ENCODE measurements at regions not wholly inside any gene's neighbourhood (a gene's known extent, or its start where the extent isn't known, plus 50 kb on each side); places are given as distances from the start of the nearest gene placed in this dataset.

DNA sequence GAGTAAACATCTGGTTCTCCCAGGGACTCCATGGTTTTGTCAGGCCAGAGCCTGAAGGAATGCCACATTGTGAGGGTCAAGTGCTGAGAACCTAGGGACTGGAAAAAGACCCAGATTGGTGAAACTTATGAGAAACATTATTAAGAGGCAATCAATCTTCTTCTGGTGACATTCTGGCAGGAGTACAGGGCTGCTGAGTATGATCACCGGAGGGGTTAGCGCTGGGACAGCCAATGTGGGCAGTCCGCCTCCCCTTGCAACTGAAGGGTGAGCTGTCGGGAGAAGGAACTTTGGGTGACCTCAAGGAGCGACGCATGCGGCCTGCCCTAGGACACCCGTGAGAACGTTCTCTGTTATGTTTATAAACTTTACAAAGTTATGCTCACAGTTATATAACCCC lies 429.0 kb downstream of the LMO4 start:
- intact Hi-C loops (cut with DNase I; ENCODE audit: low total_unique reads): no loop called here
- H3K9me3 ChIP-seq: no peaks in the 10 kb centered on the region
- DNase-seq: no peak
- H3K27me3 ChIP-seq: no peaks in the 10 kb centered on the region
- TF ChIP-seq, protein P1, sequence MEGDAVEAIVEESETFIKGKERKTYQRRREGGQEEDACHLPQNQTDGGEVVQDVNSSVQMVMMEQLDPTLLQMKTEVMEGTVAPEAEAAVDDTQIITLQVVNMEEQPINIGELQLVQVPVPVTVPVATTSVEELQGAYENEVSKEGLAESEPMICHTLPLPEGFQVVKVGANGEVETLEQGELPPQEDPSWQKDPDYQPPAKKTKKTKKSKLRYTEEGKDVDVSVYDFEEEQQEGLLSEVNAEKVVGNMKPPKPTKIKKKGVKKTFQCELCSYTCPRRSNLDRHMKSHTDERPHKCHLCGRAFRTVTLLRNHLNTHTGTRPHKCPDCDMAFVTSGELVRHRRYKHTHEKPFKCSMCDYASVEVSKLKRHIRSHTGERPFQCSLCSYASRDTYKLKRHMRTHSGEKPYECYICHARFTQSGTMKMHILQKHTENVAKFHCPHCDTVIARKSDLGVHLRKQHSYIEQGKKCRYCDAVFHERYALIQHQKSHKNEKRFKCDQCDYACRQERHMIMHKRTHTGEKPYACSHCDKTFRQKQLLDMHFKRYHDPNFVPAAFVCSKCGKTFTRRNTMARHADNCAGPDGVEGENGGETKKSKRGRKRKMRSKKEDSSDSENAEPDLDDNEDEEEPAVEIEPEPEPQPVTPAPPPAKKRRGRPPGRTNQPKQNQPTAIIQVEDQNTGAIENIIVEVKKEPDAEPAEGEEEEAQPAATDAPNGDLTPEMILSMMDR (IDR thresholded peaks at IDR 0.05): no peak
- TF ChIP-seq POLR2A (IDR thresholded peaks at IDR 0.05): no peak
- H3K27ac ChIP-seq: no peak overlapping the region
- H3K4me3 ChIP-seq: no peak overlapping the region
- WGBS, 2 donors: 82 to 85% methylated on average over 9 of the region's 9 CpGs
- no peaks in the 10 kb centered on the region for H3K4me1 ChIP-seq
- H3K36me3 ChIP-seq (ENCODE audit: low read depth, missing control alignments): no peaks in the 10 kb centered on the region

GRCh38 chr1:87759421-87760087 lies 430.9 kb downstream of the LMO4 start:
- 29% methylated on average over 4 of the region's 4 CpGs for WGBS, 2 donors
- Histone ChIP-seq H3K27me3 (no peaks in the 10 kb centered on the region), H3K27ac (no peak overlapping the region), H3K9me3 (no peaks in the 10 kb centered on the region), H3K4me3 (no peak overlapping the region), H3K36me3 (ENCODE audit: low read depth, missing control alignments) (no peaks in the 10 kb centered on the region), H3K4me1 (no peaks in the 10 kb centered on the region)
- intact Hi-C loops (cut with DNase I; ENCODE audit: low total_unique reads): no loop called here
- no peak for DNase-seq
- no peak for TF ChIP-seq POLR2A (IDR thresholded peaks at IDR 0.05)
- TF ChIP-seq, protein P1 (IDR thresholded peaks at IDR 0.05): no peak

DNA sequence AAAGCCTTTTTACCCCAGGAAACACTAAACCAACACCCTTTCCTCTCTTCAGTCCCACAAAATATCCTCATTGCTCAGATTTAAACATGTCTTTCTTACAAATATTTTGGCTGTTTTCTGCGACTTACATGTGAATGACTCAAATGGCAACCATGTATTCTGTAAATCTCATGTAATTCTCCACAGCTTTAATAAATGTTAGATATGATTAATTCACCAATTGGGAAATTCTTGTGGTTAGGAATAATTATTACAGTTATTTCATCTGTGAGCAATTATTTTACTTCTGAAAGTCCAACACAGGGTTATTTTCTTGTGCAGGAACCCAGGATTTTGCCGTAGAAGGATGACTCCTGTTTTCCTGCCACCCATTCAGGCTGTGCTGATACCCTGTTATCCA lies 431.5 kb downstream of the LMO4 start:
- Histone ChIP-seq H3K4me3 (no peak overlapping the region), H3K36me3 (ENCODE audit: low read depth, missing control alignments) (no peaks in the 10 kb centered on the region), H3K27me3 (no peaks in the 10 kb centered on the region), H3K27ac (no peak overlapping the region), H3K4me1 (no peaks in the 10 kb centered on the region), H3K9me3 (no peaks in the 10 kb centered on the region)
- intact Hi-C loops (cut with DNase I; ENCODE audit: low total_unique reads): no loop called here
- WGBS, 2 donors: 75 to 85% methylated on average over 2 of the region's 2 CpGs
- no peak for DNase-seq
- TF ChIP-seq, protein P1 (IDR thresholded peaks at IDR 0.05): no peak
- TF ChIP-seq POLR2A (IDR thresholded peaks at IDR 0.05): no peak

DNA sequence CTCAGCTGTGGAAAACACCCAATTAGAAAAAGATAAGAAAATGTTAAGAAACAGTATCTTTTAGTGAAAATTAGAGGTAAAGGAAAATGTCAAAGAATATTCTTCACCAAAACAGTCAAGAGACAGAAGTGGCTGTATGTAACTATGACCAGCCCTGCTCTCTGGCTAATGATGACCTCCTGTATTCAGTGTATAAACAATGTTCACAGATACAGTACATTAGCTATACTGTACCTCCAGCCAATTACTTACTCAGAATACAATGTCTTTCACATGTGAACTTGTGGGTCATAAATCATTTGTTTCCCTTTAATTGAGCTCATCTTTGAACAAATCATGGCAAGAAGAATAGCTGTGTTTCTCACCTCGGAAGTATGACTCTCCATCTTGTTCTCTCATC lies 432.0 kb downstream of the LMO4 start:
- H3K4me1 ChIP-seq: no peaks in the 10 kb centered on the region
- no peaks in the 10 kb centered on the region for H3K27me3 ChIP-seq
- H3K9me3 ChIP-seq: no peaks in the 10 kb centered on the region
- WGBS, 2 donors: 86 to 93% methylated on average over 1 of the region's 1 CpG
- H3K4me3 ChIP-seq: no peak overlapping the region
- no peak for DNase-seq
- H3K36me3 ChIP-seq (ENCODE audit: low read depth, missing control alignments): no peaks in the 10 kb centered on the region
- TF ChIP-seq, protein P1 (IDR thresholded peaks at IDR 0.05): no peak
- TF ChIP-seq POLR2A (IDR thresholded peaks at IDR 0.05): no peak
- no peak overlapping the region for H3K27ac ChIP-seq
- intact Hi-C loops (cut with DNase I; ENCODE audit: low total_unique reads): no loop called here

DNA sequence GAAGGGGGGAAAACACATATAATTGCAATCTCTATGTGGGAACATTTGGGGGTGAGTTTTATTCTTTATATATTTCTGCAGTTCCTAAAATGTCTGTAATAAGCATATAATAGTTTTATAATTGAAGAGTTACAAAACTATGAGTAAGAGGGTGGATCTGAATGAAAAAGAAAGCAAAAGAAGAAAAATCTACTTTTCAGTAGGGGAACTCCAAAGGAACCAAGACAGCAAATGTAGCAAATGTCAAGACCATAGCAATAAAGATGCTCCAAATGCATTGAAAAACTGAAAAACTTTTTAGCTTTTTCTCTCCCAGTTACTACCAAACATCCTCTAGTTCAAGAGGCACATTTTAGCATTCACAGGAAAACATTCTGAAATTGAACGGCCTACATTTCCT lies 434.8 kb downstream of the LMO4 start:
- Histone ChIP-seq H3K4me1 (no peaks in the 10 kb centered on the region), H3K36me3 (ENCODE audit: low read depth, missing control alignments) (no peaks in the 10 kb centered on the region), H3K9me3 (no peaks in the 10 kb centered on the region), H3K27me3 (no peaks in the 10 kb centered on the region), H3K27ac (no peak overlapping the region), H3K4me3 (no peak overlapping the region)
- DNase-seq: no peak
- 51 to 53% methylated on average over 1 of the region's 1 CpG for WGBS, 2 donors
- intact Hi-C loops (cut with DNase I; ENCODE audit: low total_unique reads): no loop called here
- TF ChIP-seq, protein P1 (IDR thresholded peaks at IDR 0.05): no peak
- no peak for TF ChIP-seq POLR2A (IDR thresholded peaks at IDR 0.05)

Measured in testis (tissue), 2 donors.